Astrocyte (in vitro differentiated cells and primary cell): ENCODE measurements at regions not wholly inside any gene's neighbourhood (a gene's known extent, or its start where the extent isn't known, plus 50 kb on each side); places are given as distances from the start of the nearest gene placed in this dataset.
"Not testable (repeated sequence)": the region's sequence is repeated elsewhere in the genome, so short reads cannot be mapped to it uniquely, and the experiment has no call there.

ENCODE experiments used
- DNase-seq: peaks from one replicate; pipeline ENCODE4 v3.0.0-alpha.2; 2010; ENCODE audit warnings: low read depth
- FAIRE-seq: peaks from 2 replicates; lab custom pipeline; 2011; peaks lifted over from hg19 to GRCh38; lab: Jason Lieb, UNC
- H2AFZ ChIP-seq: 2 replicates; pipeline ENCODE4 v1.6.0; 2012; ENCODE audit warnings: low read depth, low read length, inconsistent platforms
- H3K27ac ChIP-seq: 2 replicates; pipeline ENCODE4 v1.5.1; 2011; ENCODE audit warnings: low read depth, low read length, inconsistent platforms
- H3K27me3 ChIP-seq: 2 replicates; pipeline ENCODE4 v1.6.0; 2011; ENCODE audit warnings: low read length, inconsistent platforms; ENCODE audit not compliant: insufficient read depth
- H3K36me3 ChIP-seq: 2 replicates; pipeline ENCODE4 v1.5.1; 2011; ENCODE audit warnings: low read length, inconsistent platforms; ENCODE audit not compliant: insufficient read depth
- H3K4me1 ChIP-seq: 2 replicates; pipeline ENCODE4 v1.5.1; 2011; ENCODE audit warnings: low read length, inconsistent platforms; ENCODE audit not compliant: insufficient read depth
- H3K4me2 ChIP-seq: 2 replicates; pipeline ENCODE4 v1.6.0; 2012; ENCODE audit warnings: low read length, inconsistent platforms
- H3K4me3 ChIP-seq: 2 replicates; pipeline ENCODE4 v1.5.1; 2011; ENCODE audit warnings: low read depth, mild to moderate bottlenecking, low read length, inconsistent platforms; ENCODE audit not compliant: insufficient read depth
- H3K79me2 ChIP-seq: 2 replicates; pipeline ENCODE4 v1.6.0; 2012; ENCODE audit warnings: mild to moderate bottlenecking, low read length, inconsistent platforms; ENCODE audit not compliant: insufficient read depth
- H3K9ac ChIP-seq: 2 replicates; pipeline ENCODE4 v1.6.0; 2012; ENCODE audit warnings: mild to moderate bottlenecking, low read length, inconsistent platforms
- H3K9me3 ChIP-seq: 2 replicates; pipeline ENCODE4 v1.5.1; 2012; ENCODE audit warnings: low read depth, mild to moderate bottlenecking, low read length, inconsistent platforms; ENCODE audit not compliant: insufficient read depth
- H4K20me1 ChIP-seq: 2 replicates; pipeline ENCODE4 v1.6.0; 2012; ENCODE audit warnings: low read length, inconsistent platforms; ENCODE audit not compliant: insufficient read depth
- H3K27ac Mint-ChIP-seq: one replicate; pipeline ENCODE4 v1.8.0; 2021; ENCODE audit warnings: mild to moderate bottlenecking, mixed read lengths; ENCODE audit not compliant: unreplicated experiment
- H3K27me3 Mint-ChIP-seq: one replicate; pipeline ENCODE4 v1.8.0; 2021; ENCODE audit warnings: low read depth, mixed read lengths; ENCODE audit not compliant: unreplicated experiment
- H3K36me3 Mint-ChIP-seq: one replicate; pipeline ENCODE4 v1.8.0; 2021; ENCODE audit warnings: low read depth, mixed read lengths; ENCODE audit not compliant: unreplicated experiment
- H3K4me1 Mint-ChIP-seq: one replicate; pipeline ENCODE4 v1.8.0; 2021; ENCODE audit warnings: low read depth, mixed read lengths; ENCODE audit not compliant: unreplicated experiment
- H3K4me3 Mint-ChIP-seq: one replicate; pipeline ENCODE4 v1.8.0; 2021; ENCODE audit warnings: mild to moderate bottlenecking, moderate library complexity, mixed read lengths; ENCODE audit not compliant: unreplicated experiment
- H3K9me3 Mint-ChIP-seq: one replicate; pipeline ENCODE4 v1.8.0; 2021; ENCODE audit warnings: mild to moderate bottlenecking, mixed read lengths; ENCODE audit not compliant: unreplicated experiment
- CTCF ChIP-seq: IDR thresholded peaks from 2 replicates; pipeline ENCODE4 v1.5.1; 2011; ENCODE audit warnings: low read depth, mild to moderate bottlenecking, inconsistent platforms, low read length, moderate library complexity; ENCODE audit not compliant: insufficient read depth
- EZH2 ChIP-seq: IDR thresholded peaks from 2 replicates; pipeline ENCODE4 v1.6.1; 2012; ENCODE audit warnings: mild to moderate bottlenecking, low read length, inconsistent platforms; ENCODE audit not compliant: insufficient read depth

- H3K36me3 Mint-ChIP-seq: peaks cover 4% of the 10 kb centered on the region
- peaks cover 68% of the 10 kb centered on the region for H3K27me3 Mint-ChIP-seq
- no peak overlapping the region for H3K4me3 Mint-ChIP-seq
- Histone ChIP-seq H3K27me3 (peaks cover 8% of the 10 kb centered on the region), H3K27ac (no peak overlapping the region), H3K4me3 (no peak overlapping the region), H4K20me1 (no peaks in the 10 kb centered on the region), H3K4me2 (no peak overlapping the region), H3K36me3 (no peaks in the 10 kb centered on the region), H3K9ac (no peak overlapping the region), H2AFZ (no peak overlapping the region), H3K9me3 (no peaks in the 10 kb centered on the region), H3K79me2 (no peaks in the 10 kb centered on the region), H3K4me1 (no peaks in the 10 kb centered on the region)
- peaks cover 2% of the 10 kb centered on the region for H3K9me3 Mint-ChIP-seq
- no peak overlapping the region for H3K27ac Mint-ChIP-seq
- H3K4me1 Mint-ChIP-seq: peaks cover 4% of the 10 kb centered on the region
- DNase-seq (no peak), FAIRE-seq (no peak)
- TF ChIP-seq EZH2 (no peak), CTCF (no peak)
Measured at GRCh38 chr10:70987396-70988130, 99.2 kb upstream of the PCBD1 start.

GRCh38 chr10:70990156-70990555 lies 101.8 kb upstream of the PCBD1 start:
- peaks cover 28% of the 10 kb centered on the region for H3K27me3 ChIP-seq
- H3K9ac ChIP-seq, H3K4me1 Mint-ChIP-seq, DNase-seq, H3K4me2 ChIP-seq, H3K9me3 ChIP-seq, H3K4me3 ChIP-seq, H3K4me1 ChIP-seq, H3K36me3 Mint-ChIP-seq, H3K36me3 ChIP-seq, H2AFZ ChIP-seq, H3K79me2 ChIP-seq, H3K9me3 Mint-ChIP-seq, H3K4me3 Mint-ChIP-seq, H3K27ac ChIP-seq, H4K20me1 ChIP-seq, FAIRE-seq, H3K27ac Mint-ChIP-seq: not testable (repeated sequence)
- peaks cover 61% of the 10 kb centered on the region for H3K27me3 Mint-ChIP-seq

- no peak overlapping the region for H3K27ac ChIP-seq
- H3K79me2 ChIP-seq: no peaks in the 10 kb centered on the region
- TF ChIP-seq EZH2: no peak
- H3K9ac ChIP-seq: no peak overlapping the region
- Mint-ChIP-seq H3K27me3 (peaks cover 64% of the 10 kb centered on the region), H3K9me3 (no peaks in the 10 kb centered on the region), H3K4me3 (no peak overlapping the region), H3K27ac (no peak overlapping the region), H3K36me3 (no peaks in the 10 kb centered on the region), H3K4me1 (peaks cover 4% of the 10 kb centered on the region)
- H4K20me1 ChIP-seq: no peaks in the 10 kb centered on the region
- no peak overlapping the region for H3K4me2 ChIP-seq
- no peaks in the 10 kb centered on the region for H3K36me3 ChIP-seq
- H2AFZ ChIP-seq: no peak overlapping the region
- no peak overlapping the region for H3K4me3 ChIP-seq
- no peaks in the 10 kb centered on the region for H3K9me3 ChIP-seq
- DNase-seq: no peak
- peaks cover 31% of the 10 kb centered on the region for H3K27me3 ChIP-seq
- no peaks in the 10 kb centered on the region for H3K4me1 ChIP-seq
- FAIRE-seq: no peak
Measured at GRCh38 chr10:70990681-70991080, 102.3 kb upstream of the PCBD1 start.
